HEK293T (cell line): ENCODE measurements at regions not wholly inside any gene's neighbourhood (a gene's known extent, or its start where the extent isn't known, plus 50 kb on each side); places are given as distances from the start of the nearest gene placed in this dataset.
A peak's percentile ranks its signal among the peaks of the same experiment; 100 is the strongest.
"Not testable (repeated sequence)": the region's sequence is repeated elsewhere in the genome, so short reads cannot be mapped to it uniquely, and the experiment has no call there.

ENCODE experiments used
- CTCF ChIA-PET: fragments of 350-600 bp; formaldehyde crosslinking; extraction: SDS; loops from one replicate; lab custom pipeline; 2021; ENCODE audit warnings: antibody characterized with exemption, inconsistent platforms; lab: Yijun Ruan, JAX
- POLR2A ChIA-PET: fragments of 350-600 bp; formaldehyde crosslinking; extraction: SDS; loops from one replicate; lab custom pipeline; 2020; ENCODE audit warnings: antibody characterized with exemption, inconsistent platforms; lab: Yijun Ruan, JAX
- DNase-seq: peaks from one replicate; pipeline ENCODE4 v3.0.0; 2012; ENCODE audit warnings: mixed read lengths; ENCODE audit errors: extremely low spot score
- ARNT ChIP-seq: fragments of 450-650 bp; IDR thresholded peaks from 2 replicates; pipeline ENCODE4 v1.6.1; 2017; ENCODE audit warnings: mild to moderate bottlenecking
- BHLHE40 ChIP-seq: fragments of 450-650 bp; IDR thresholded peaks from 2 replicates; pipeline ENCODE4 v1.6.1; 2016; ENCODE audit warnings: mild to moderate bottlenecking, moderate library complexity, borderline replicate concordance
- CTBP1 ChIP-seq: fragments of 450-650 bp; IDR thresholded peaks from 2 replicates; pipeline ENCODE4 v1.6.1; 2016; ENCODE audit warnings: borderline replicate concordance
- ELF4 ChIP-seq: fragments of 450-650 bp; IDR thresholded peaks from 2 replicates; pipeline ENCODE4 v1.6.1; 2017; ENCODE audit warnings: antibody characterized with exemption
- FOXA1 ChIP-seq: fragments of 450-650 bp; IDR thresholded peaks from 2 replicates; pipeline ENCODE4 v1.6.1; 2016; ENCODE audit warnings: mild to moderate bottlenecking
- FOXK2 ChIP-seq: fragments of 450-650 bp; IDR thresholded peaks from 2 replicates; pipeline ENCODE4 v1.6.1; 2016; ENCODE audit warnings: mild to moderate bottlenecking
- FOXM1 ChIP-seq: fragments of 450-650 bp; IDR thresholded peaks from 2 replicates; pipeline ENCODE4 v1.6.1; 2017; ENCODE audit warnings: mild to moderate bottlenecking, borderline replicate concordance
- HDGF ChIP-seq: fragments of 450-650 bp; IDR thresholded peaks from 2 replicates; pipeline ENCODE4 v1.6.1; 2017; ENCODE audit warnings: antibody characterized with exemption, borderline replicate concordance
- L3MBTL2 ChIP-seq: fragments of 450-650 bp; conservative IDR thresholded peaks from 2 replicates; pipeline ENCODE4 v1.6.1; 2016; ENCODE audit warnings: mild to moderate bottlenecking
- LEF1 ChIP-seq: fragments of 450-650 bp; IDR thresholded peaks from 2 replicates; pipeline ENCODE4 v1.6.1; 2017; ENCODE audit warnings: mild to moderate bottlenecking, borderline replicate concordance
- NFRKB ChIP-seq: fragments of 450-650 bp; IDR thresholded peaks from 2 replicates; pipeline ENCODE4 v1.6.1; 2016; ENCODE audit warnings: mild to moderate bottlenecking, moderate library complexity
- PKNOX1 ChIP-seq: fragments of 450-650 bp; IDR thresholded peaks from 2 replicates; pipeline ENCODE4 v1.6.1; 2016
- SP1 ChIP-seq: fragments of 450-650 bp; IDR thresholded peaks from 2 replicates; pipeline ENCODE4 v1.6.1; 2017
- SUZ12 ChIP-seq: fragments of 450-650 bp; IDR thresholded peaks from 2 replicates; pipeline ENCODE4 v1.6.1; 2016; ENCODE audit warnings: mild to moderate bottlenecking
- TARDBP ChIP-seq: fragments of 450-650 bp; IDR thresholded peaks from 2 replicates; pipeline ENCODE4 v1.6.1; 2016
- ZNF384 ChIP-seq: fragments of 450-650 bp; IDR thresholded peaks from 2 replicates; pipeline ENCODE4 v1.6.1; 2016

DNA sequence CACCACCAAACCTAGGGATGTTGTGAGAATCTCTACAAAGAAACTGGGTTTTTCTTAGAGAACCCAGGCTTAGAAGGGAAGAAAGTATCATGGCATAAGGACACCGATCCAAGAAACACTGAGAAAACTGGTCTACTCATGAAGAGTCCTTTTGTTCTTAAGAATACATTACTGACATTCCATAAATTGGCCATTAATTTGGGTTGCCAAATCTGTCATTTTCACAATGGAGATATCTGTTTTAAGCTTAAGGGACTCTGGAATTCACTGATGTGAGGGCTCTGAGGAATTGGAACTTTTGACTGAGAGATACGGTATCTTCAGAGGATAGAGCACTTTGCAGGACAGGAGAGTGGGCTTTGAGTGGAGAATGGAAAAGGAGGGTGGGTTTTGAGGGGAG lies 315.3 kb upstream of the ZNF608 start:
- CTCF ChIA-PET = no interaction called here
- TF ChIP-seq LEF1 (no peak), PKNOX1 (no peak), SP1 (no peak), L3MBTL2 (no peak)
- POLR2A ChIA-PET = no interaction called here
- DNase-seq = no peak

DNA sequence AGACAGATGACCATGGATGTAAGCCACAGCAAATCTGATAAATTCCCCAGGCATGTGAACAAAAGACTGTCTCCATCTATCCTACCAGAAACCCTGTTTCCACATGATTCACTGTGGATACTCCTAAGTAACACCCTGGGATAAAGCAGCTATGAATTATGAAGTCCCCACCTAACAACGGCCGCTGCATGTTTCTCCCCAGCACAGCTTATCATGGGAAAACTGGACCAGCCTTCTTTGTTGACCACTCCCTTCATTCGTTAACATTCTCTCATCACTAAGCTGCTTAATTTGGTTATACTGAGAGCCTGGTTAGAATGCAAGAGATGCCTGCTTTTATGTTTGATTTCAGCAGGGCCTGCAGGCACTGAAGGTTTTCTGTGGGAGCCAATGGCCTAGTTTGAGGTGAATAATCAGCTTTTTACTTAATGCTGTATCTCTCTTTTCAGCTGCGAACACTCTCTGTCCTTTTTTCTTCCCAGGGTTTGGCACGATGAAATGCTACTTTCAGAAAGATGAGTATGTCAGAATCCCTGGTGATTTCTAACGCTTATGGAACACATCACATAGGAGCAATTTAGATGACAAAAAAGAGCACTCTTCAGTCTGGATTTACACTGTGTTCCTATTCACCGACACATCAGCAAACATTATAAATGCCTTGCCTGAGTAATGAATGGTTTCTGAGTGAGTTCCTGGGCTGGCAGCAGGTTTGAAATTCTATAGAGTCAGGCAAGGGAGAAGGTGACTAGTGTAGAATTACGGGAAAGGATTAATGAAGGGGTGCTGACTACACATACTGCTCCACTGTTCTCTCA lies 318.4 kb upstream of the ZNF608 start:
- CTCF ChIA-PET = no interaction called here
- POLR2A ChIA-PET = no interaction called here
- no peak for DNase-seq
- TF ChIP-seq FOXK2 = no peak
- TF ChIP-seq FOXA1 = no peak
- TF ChIP-seq PKNOX1 = no peak
- no peak for TF ChIP-seq TARDBP
- no peak for TF ChIP-seq CTBP1
- TF ChIP-seq FOXM1 = no peak
- TF ChIP-seq BHLHE40 = no peak
- TF ChIP-seq L3MBTL2 = no peak
- no peak for TF ChIP-seq NFRKB
- no peak for TF ChIP-seq ELF4
- no peak for TF ChIP-seq ZNF384
- TF ChIP-seq ARNT = no peak

DNA sequence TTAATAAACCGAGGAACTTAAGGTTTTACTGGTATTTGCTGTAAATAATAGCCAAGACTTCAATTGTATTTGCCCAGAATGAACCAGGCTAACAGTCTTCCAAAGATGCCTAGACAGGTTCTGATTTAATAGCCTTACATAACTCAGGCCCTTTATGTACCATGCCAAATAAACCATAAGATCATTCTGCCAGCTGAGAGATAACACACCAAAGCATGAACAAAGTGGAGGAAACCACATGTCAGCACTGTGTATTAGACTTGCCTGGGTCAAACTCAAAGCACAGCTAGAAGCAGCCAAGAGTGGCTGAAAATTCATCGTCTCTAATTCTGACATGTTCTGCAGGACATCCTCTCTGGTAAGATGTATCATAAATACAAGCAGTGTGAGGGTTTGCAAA lies 319.3 kb upstream of the ZNF608 start:
- ChIA-PET CTCF (no interaction called here), POLR2A (no interaction called here)
- TF ChIP-seq CTBP1 (no peak), PKNOX1 (0 out of 2 replicates have a peak, but pooled peaks have one; percentile 14)
- DNase-seq = no peak

- ChIA-PET POLR2A (no interaction called here), CTCF (no interaction called here)
- DNase-seq = no peak
- TF ChIP-seq FOXK2 (no peak), HDGF (no peak), NFRKB (no peak), SUZ12 (no peak), L3MBTL2 (no peak), BHLHE40 (no peak)
Measured at GRCh38 chr5:125070961-125071360, 324.5 kb upstream of the ZNF608 start.

DNA sequence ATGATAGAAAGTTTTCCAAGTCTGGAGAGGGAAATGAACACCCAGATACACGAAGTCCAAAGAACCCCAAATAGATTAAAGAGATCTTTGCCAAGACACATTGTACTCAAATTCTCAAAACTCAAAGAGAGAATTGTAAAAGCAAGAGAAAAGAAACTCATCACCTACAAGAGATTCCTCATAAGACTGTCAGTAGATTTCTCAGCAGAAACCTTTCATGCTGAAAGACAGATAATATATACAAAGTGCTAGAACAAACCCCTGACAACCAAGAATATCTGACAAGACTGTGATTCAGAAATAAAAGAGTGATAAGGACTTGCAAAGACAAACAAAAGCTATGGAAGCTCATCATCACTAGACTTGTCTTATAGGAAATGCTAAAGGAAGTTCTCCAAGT lies 326.7 kb upstream of the ZNF608 start:
- TF ChIP-seq FOXA1 (no peak), ELF4 (no peak), FOXM1 (no peak), PKNOX1 (no peak), SUZ12 (no peak), SP1 (no peak), ZNF384 (no peak), ARNT (no peak), LEF1 (no peak), NFRKB (no peak), L3MBTL2 (no peak), FOXK2 (no peak), BHLHE40 (no peak), HDGF (no peak)
- ChIA-PET CTCF (interaction anchor here (0.6 kb wide), 1 partner anchor 144 kb away, joined by 8 read pairs; no protein-coding TSS in a partner anchor), POLR2A (interaction anchor here (1.5 kb wide), 1 partner anchor 10 kb away, joined by 4 read pairs; no protein-coding TSS in a partner anchor)
- DNase-seq = no peak

DNA sequence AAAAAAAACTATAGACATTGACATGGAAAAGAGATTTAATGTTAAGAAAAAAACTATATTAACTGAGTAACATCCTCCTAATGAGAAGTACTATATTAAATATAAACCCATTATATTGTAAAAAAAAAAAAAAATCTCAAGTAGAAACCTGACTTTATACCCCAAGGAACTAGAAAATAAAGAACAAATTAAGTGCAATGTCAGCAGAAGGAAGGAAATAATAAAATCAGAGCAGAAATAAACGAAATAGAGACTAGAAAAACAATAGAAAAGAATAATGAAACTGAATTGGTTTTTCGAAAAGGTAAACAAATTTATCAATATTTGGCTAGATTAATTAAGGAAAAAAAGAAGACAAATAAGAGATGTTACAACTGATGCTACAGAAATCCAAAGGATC lies 329.1 kb upstream of the ZNF608 start:
- DNase-seq = no peak
- ChIA-PET CTCF (no interaction called here), POLR2A (no interaction called here)
- no peak for TF ChIP-seq SUZ12
- TF ChIP-seq ZNF384 = no peak
- no peak for TF ChIP-seq TARDBP
- no peak for TF ChIP-seq HDGF
- TF ChIP-seq FOXA1 = no peak
- TF ChIP-seq FOXM1 = no peak
- TF ChIP-seq ARNT = no peak
- TF ChIP-seq SP1 = no peak
- no peak for TF ChIP-seq LEF1
- TF ChIP-seq CTBP1 = no peak
- no peak for TF ChIP-seq PKNOX1
- no peak for TF ChIP-seq NFRKB

- DNase-seq, POLR2A ChIA-PET, CTCF ChIA-PET: not testable (repeated sequence)
Measured at GRCh38 chr5:125079028-125079427, 332.6 kb upstream of the ZNF608 start.
